ENCODE measurements at regions not wholly inside any gene's neighbourhood (a gene's known extent, or its start where the extent isn't known, plus 50 kb on each side); places are given as distances from the start of the nearest gene placed in this dataset.
"Not testable (repeated sequence)": the region's sequence is repeated elsewhere in the genome, so short reads cannot be mapped to it uniquely, and the experiment has no call there.

DNA sequence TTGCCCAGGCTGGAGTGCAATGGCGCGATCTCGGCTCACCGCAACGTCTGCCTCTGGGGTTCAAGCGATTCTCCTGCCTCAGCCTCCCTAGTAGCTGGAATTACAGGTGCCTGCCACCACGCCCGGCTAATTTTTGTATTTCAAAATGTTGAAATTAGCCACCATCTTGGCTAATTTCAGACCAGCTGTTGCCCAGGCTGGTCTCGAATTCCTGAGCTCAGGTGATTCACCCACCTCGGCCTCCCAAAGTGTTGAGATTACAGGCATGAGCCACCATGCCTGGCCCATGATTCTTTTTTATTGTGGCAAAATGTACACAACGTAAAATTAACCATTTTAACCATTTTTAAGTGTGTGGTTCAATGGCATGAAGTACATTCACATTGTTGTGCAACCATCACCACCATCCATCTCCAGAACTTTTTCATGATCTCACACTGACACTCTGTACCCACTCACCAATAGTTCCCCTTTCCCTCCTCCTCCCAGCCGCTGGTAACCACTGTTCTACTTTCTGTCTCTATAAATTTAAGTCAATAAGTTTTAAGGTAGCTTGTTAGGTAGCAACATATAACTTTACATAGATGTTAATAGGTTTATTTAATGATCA lies 54.0 kb upstream of the RBM47 start:
- TF ChIP-seq, protein P1, sequence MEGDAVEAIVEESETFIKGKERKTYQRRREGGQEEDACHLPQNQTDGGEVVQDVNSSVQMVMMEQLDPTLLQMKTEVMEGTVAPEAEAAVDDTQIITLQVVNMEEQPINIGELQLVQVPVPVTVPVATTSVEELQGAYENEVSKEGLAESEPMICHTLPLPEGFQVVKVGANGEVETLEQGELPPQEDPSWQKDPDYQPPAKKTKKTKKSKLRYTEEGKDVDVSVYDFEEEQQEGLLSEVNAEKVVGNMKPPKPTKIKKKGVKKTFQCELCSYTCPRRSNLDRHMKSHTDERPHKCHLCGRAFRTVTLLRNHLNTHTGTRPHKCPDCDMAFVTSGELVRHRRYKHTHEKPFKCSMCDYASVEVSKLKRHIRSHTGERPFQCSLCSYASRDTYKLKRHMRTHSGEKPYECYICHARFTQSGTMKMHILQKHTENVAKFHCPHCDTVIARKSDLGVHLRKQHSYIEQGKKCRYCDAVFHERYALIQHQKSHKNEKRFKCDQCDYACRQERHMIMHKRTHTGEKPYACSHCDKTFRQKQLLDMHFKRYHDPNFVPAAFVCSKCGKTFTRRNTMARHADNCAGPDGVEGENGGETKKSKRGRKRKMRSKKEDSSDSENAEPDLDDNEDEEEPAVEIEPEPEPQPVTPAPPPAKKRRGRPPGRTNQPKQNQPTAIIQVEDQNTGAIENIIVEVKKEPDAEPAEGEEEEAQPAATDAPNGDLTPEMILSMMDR (conservative IDR thresholded peaks at IDR 0.05 in 1 of 2, IDR thresholded peaks at IDR 0.05 in 1 of 2; ENCODE audit: extremely low read depth in 1 of 2, insufficient read depth in 1 of 2, low read depth in 1 of 2, low read length in 2 of 2) = not testable (repeated sequence)
- TF ChIP-seq EZH2 (IDR thresholded peaks at IDR 0.05; ENCODE audit: borderline replicate concordance, low read length) = not testable (repeated sequence)
